Activated naive CD4-positive, alpha-beta T cell treated with anti-CD3 and anti-CD28 coated beads for 36 hours (primary cell): ENCODE measurements at regions not wholly inside any gene's neighbourhood (a gene's known extent, or its start where the extent isn't known, plus 50 kb on each side); places are given as distances from the start of the nearest gene placed in this dataset.
"Not testable (repeated sequence)": the region's sequence is repeated elsewhere in the genome, so short reads cannot be mapped to it uniquely, and the experiment has no call there.

Experiments
- CTCF ChIA-PET: fragments of 350-600 bp; sonication (Branson Sonifier 250); formaldehyde crosslinking; loops from one replicate; lab custom pipeline; 2021; ENCODE audit warnings: antibody characterized with exemption; lab: Charles Lee
- DNase-seq: peaks from one replicate; pipeline ENCODE4 v3.0.0-alpha.2; 2020
- H3K27ac Mint-ChIP-seq: one replicate; pipeline ENCODE4 v1.8.0; 2021; ENCODE audit warnings: mild to moderate bottlenecking, mixed read lengths
- H3K27me3 Mint-ChIP-seq: one replicate; pipeline ENCODE4 v1.8.0; 2021; ENCODE audit warnings: low read depth, mixed read lengths
- H3K36me3 Mint-ChIP-seq: one replicate; pipeline ENCODE4 v1.8.0; 2021; ENCODE audit warnings: low read depth, mixed read lengths
- H3K4me1 Mint-ChIP-seq: one replicate; pipeline ENCODE4 v1.8.0; 2021; ENCODE audit warnings: low read depth, mixed read lengths
- H3K4me3 Mint-ChIP-seq: one replicate; pipeline ENCODE4 v1.8.0; 2021; ENCODE audit warnings: mild to moderate bottlenecking, moderate library complexity, mixed read lengths
- H3K9me3 Mint-ChIP-seq: one replicate; pipeline ENCODE4 v1.8.0; 2021; ENCODE audit warnings: mixed read lengths
- intact Hi-C: fragments of 100-400 bp; cut with micrococcal nuclease; formaldehyde crosslinking; loops from one replicate; pipeline ENCODE4 v1.15.1; 2023

DNA sequence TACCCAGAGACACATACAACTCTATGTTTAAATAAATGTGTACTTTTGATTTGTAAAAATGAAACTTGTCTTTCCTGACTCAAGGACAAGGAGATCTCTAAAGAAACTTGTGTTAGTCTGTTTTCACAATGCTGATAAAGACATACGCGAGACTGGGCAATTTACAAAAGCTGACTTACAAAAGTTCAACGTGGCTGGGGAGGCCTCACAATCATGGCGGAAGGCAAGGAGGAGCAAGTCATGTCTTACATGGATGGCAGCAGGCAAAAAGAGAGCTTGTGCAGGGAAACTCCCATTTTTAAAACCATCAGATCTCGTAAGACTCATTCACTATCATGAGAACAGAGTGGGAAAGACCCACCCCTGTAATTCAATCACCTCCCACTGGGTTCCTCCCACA lies 52.2 kb upstream of the PAPSS1 start:
- H3K9me3 Mint-ChIP-seq, H3K4me3 Mint-ChIP-seq, H3K27me3 Mint-ChIP-seq, H3K36me3 Mint-ChIP-seq, CTCF ChIA-PET, DNase-seq, intact Hi-C loops, H3K27ac Mint-ChIP-seq, H3K4me1 Mint-ChIP-seq: not testable (repeated sequence)

DNA sequence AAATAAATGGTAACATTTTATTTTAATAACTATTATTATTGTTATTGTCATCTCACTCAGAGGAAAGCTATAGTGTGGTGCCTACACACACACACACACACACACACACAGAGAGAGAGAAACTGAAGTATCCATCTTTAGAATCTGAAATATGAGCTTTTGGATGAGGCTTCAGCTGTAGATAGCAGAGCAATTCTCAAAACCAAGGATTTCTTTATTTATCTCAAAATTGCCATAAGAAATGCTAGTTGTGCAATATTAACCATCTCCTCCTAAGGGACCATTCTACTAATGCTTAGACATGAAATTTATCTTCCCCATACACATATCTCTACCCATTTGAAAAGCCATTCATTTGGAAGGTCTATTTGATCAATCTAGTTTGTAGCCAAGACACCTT lies 50.1 kb upstream of the SGMS2 start:
- H3K9me3 Mint-ChIP-seq = peaks cover 6% of the 10 kb centered on the region
- no peak overlapping the region for H3K4me3 Mint-ChIP-seq
- intact Hi-C loops = no loop called here
- DNase-seq = no peak
- H3K27me3 Mint-ChIP-seq = peaks cover 12% of the 10 kb centered on the region
- no peaks in the 10 kb centered on the region for H3K4me1 Mint-ChIP-seq
- no peak overlapping the region for H3K27ac Mint-ChIP-seq
- H3K36me3 Mint-ChIP-seq = no peaks in the 10 kb centered on the region
- CTCF ChIA-PET = interaction anchor here (0.6 to 1.0 kb wide), 2 partner anchors 16 to 54 kb away, joined by 3 read pairs; no protein-coding TSS in a partner anchor
